OCI-LY1 (cell line): ENCODE measurements at regions not wholly inside any gene's neighbourhood (a gene's known extent, or its start where the extent isn't known, plus 50 kb on each side); places are given as distances from the start of the nearest gene placed in this dataset.

Experiments used
- H2AFZ ChIP-seq: fragments of 200-600 bp; sonication (generic), shearing (Covaris generic); 2 replicates; pipeline ENCODE4 v1.6.0; 2014; ENCODE audit warnings: antibody characterized with exemption, mild to moderate bottlenecking, low read length
- H3F3A ChIP-seq: fragments of 200-600 bp; sonication (generic), shearing (Covaris generic); 2 replicates; pipeline ENCODE4 v1.6.0; 2014; ENCODE audit warnings: mild to moderate bottlenecking, antibody characterized with exemption, low read length, moderate library complexity; ENCODE audit not compliant: insufficient read depth
- H3K27ac ChIP-seq: fragments of 200-600 bp; sonication (generic); 2 replicates; pipeline ENCODE4 v1.5.1; 2014; ENCODE audit warnings: low read length, mixed run types, mild to moderate bottlenecking, low read depth; ENCODE audit not compliant: poor library complexity, severe bottlenecking
- H3K27me3 ChIP-seq: fragments of 200-600 bp; sonication (generic); 2 replicates; pipeline ENCODE4 v1.6.0; 2014; ENCODE audit warnings: antibody characterized with exemption, mild to moderate bottlenecking, low read length, moderate library complexity; ENCODE audit not compliant: insufficient read depth
- H3K36me3 ChIP-seq: fragments of 200-600 bp; sonication (generic); 2 replicates; pipeline ENCODE4 v1.6.1; 2014; ENCODE audit warnings: mild to moderate bottlenecking, antibody characterized with exemption, low read length, moderate library complexity, mixed read lengths; ENCODE audit not compliant: insufficient read depth
- H3K4me1 ChIP-seq: fragments of 200-600 bp; sonication (generic); 2 replicates; pipeline ENCODE4 v1.5.1; 2014; ENCODE audit warnings: mild to moderate bottlenecking, low read length, moderate library complexity; ENCODE audit not compliant: insufficient read depth, severe bottlenecking
- H3K4me2 ChIP-seq: fragments of 200-600 bp; sonication (generic), shearing (Covaris generic); 2 replicates; pipeline ENCODE4 v1.6.1; 2014; ENCODE audit warnings: low read length
- H3K4me3 ChIP-seq: fragments of 200-600 bp; sonication (generic); 2 replicates; pipeline ENCODE4 v1.5.1; 2014; ENCODE audit warnings: low read length, low read depth, mild to moderate bottlenecking, mixed read lengths; ENCODE audit not compliant: poor library complexity, severe bottlenecking
- H3K79me2 ChIP-seq: fragments of 200-600 bp; shearing (Covaris generic); 2 replicates; pipeline ENCODE4 v1.6.1; 2016; ENCODE audit warnings: mixed run types, low read length, mixed read lengths; ENCODE audit not compliant: insufficient read depth
- H3K9ac ChIP-seq: fragments of 200-600 bp; sonication (generic), shearing (Covaris generic); 2 replicates; pipeline ENCODE4 v1.6.1; 2014; ENCODE audit warnings: mild to moderate bottlenecking, low read length, mixed read lengths
- H3K9me2 ChIP-seq: fragments of 200-600 bp; sonication (generic), shearing (Covaris generic); 2 replicates; pipeline ENCODE4 v1.6.1; 2014; ENCODE audit warnings: low read depth, mild to moderate bottlenecking, low read length, mixed read lengths
- H3K9me3 ChIP-seq: fragments of 200-600 bp; shearing (Covaris generic); 2 replicates; pipeline ENCODE4 v1.6.1; 2014; ENCODE audit warnings: low read length, mixed read lengths
- H4K20me1 ChIP-seq: fragments of 200-600 bp; sonication (generic), shearing (Covaris generic); 2 replicates; pipeline ENCODE4 v1.6.0; 2016; ENCODE audit warnings: mild to moderate bottlenecking, low read length; ENCODE audit not compliant: insufficient read depth
- CTCF ChIP-seq: fragments of 200-600 bp; sonication (generic), shearing (Covaris generic); IDR thresholded peaks from 2 replicates; pipeline ENCODE4 v1.5.1; 2017; ENCODE audit warnings: mild to moderate bottlenecking, antibody characterized with exemption, low read length, moderate library complexity, mixed read lengths
- EZH2 ChIP-seq: fragments of 200-600 bp; sonication (generic), shearing (Covaris generic); IDR thresholded peaks from 2 replicates; pipeline ENCODE4 v1.8.0; 2017; ENCODE audit warnings: borderline replicate concordance, mixed run types, mild to moderate bottlenecking, antibody characterized with exemption, low read length, moderate library complexity, mixed read lengths

DNA sequence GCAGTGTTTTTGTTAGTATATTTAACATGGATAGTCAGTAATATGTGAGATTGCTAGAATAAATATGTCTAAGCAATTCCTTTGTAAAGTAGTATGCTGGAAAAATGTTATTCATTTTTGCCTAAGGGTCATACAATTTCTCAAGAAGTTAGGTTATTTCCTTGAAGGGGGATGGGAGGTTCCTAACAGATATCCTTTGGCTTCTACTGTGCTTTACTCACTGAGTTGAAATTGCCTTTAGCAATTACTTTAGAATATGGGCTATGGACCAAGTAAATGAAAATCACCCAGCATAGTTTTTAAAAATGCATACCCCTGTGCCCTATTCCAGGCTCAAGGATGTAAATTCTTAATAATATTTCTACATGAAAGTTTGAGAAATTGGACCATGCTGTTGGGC is 1386.4 kb upstream of the SLC39A10 start:
- Histone ChIP-seq H3K9me3 (no peaks in the 10 kb centered on the region), H3K4me3 (no peak overlapping the region), H4K20me1 (no peaks in the 10 kb centered on the region), H3K9ac (no peak overlapping the region), H3K27ac (no peak overlapping the region), H3F3A (no peaks in the 10 kb centered on the region), H3K4me1 (no peaks in the 10 kb centered on the region), H3K36me3 (no peaks in the 10 kb centered on the region), H3K27me3 (no peaks in the 10 kb centered on the region), H2AFZ (no peak overlapping the region), H3K79me2 (no peaks in the 10 kb centered on the region), H3K4me2 (no peak overlapping the region), H3K9me2 (no peaks in the 10 kb centered on the region)
- TF ChIP-seq EZH2 (no peak), CTCF (no peak)

DNA sequence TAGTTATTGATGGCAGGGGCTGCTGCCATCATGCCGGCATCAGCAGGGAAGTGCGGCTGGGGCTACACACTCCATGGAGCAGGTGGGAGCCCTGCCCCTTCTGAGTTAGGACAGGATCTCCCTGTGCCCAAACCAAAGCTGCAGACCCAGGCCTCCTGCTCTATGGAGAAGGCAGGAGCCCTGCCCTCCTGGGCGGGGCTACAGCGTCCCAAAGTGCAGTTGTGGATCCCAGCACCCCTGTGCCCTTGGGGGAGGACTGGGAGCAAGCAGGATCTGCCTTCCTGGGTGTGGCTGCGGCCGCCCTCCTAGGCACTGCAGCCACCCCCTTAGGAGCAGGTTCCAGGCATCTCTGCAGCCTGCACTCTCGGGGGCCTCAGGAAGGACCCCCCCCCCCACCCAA is 1392.4 kb upstream of the SLC39A10 start:
- H3F3A ChIP-seq: no peaks in the 10 kb centered on the region
- TF ChIP-seq EZH2: no peak
- TF ChIP-seq CTCF: no peak

DNA sequence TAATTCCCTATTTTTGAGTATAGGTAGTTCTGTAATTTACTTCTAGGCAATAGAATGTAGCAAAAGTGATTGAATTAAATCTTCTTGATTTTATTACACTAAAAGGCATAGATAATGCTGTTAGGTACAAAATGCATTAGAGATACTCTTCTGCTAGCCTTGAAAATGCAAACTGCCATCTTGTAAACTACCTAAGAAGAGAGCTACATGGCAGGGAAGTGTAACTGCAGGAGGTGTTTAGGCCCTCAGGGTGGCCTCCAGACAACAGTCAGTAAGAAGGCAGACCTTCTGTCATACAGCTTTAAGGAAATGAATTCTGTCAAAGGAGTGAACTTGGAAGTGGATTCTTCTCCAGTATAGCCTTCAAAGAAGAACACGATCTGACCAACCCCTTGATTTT is 1396.8 kb upstream of the SLC39A10 start:
- H3F3A ChIP-seq: no peaks in the 10 kb centered on the region
- no peaks in the 10 kb centered on the region for H3K9me3 ChIP-seq
- H3K9me2 ChIP-seq: no peaks in the 10 kb centered on the region
- no peaks in the 10 kb centered on the region for H3K79me2 ChIP-seq
- H3K9ac ChIP-seq: no peak overlapping the region
- H3K36me3 ChIP-seq: no peaks in the 10 kb centered on the region
- H3K4me1 ChIP-seq: no peaks in the 10 kb centered on the region
- no peak overlapping the region for H3K27ac ChIP-seq
- no peak overlapping the region for H3K4me3 ChIP-seq
- no peaks in the 10 kb centered on the region for H3K27me3 ChIP-seq
- no peaks in the 10 kb centered on the region for H4K20me1 ChIP-seq
- TF ChIP-seq CTCF: no peak
- no peak for TF ChIP-seq EZH2
- H3K4me2 ChIP-seq: no peak overlapping the region
- no peak overlapping the region for H2AFZ ChIP-seq

More for the DNA sequence above, 1392.4 kb upstream of the SLC39A10 start:
- no peaks in the 10 kb centered on the region for H3K79me2 ChIP-seq
- no peak overlapping the region for H3K9ac ChIP-seq
- no peaks in the 10 kb centered on the region for H3K9me3 ChIP-seq
- no peak overlapping the region for H3K4me2 ChIP-seq
- no peaks in the 10 kb centered on the region for H3K9me2 ChIP-seq
- H3K27me3 ChIP-seq: no peaks in the 10 kb centered on the region
- no peak overlapping the region for H2AFZ ChIP-seq
- H3K36me3 ChIP-seq: no peaks in the 10 kb centered on the region
- H3K27ac ChIP-seq: no peak overlapping the region
- H3K4me3 ChIP-seq: no peak overlapping the region
- H3K4me1 ChIP-seq: no peaks in the 10 kb centered on the region
- no peaks in the 10 kb centered on the region for H4K20me1 ChIP-seq
